HL-60 (cell line): ENCODE measurements at regions not wholly inside any gene's neighbourhood (a gene's known extent, or its start where the extent isn't known, plus 50 kb on each side); places are given as distances from the start of the nearest gene placed in this dataset.

ENCODE experiments used
- DNase-seq, 2 experiments: peaks; one replicate each; pipeline ENCODE4 v3.0.0-alpha.2; 2010 to 2020; ENCODE audit warnings: low read depth in 1 of 2, low spot score in 1 of 2
- H3K27ac ChIP-seq: fragments of 250-450 bp; sonication (Bioruptor Pico); replicated peaks from 2 replicates; pipeline ENCODE4 v1.5.1; 2020; ENCODE audit warnings: mild to moderate bottlenecking, moderate library complexity
- H3K27me3 ChIP-seq: fragments of 250-450 bp; sonication (Bioruptor Pico); 2 replicates; pipeline ENCODE4 v1.5.1; 2021; ENCODE audit warnings: mild to moderate bottlenecking, moderate library complexity; ENCODE audit not compliant: insufficient read depth, poor library complexity, severe bottlenecking
- H3K4me3 ChIP-seq: replicated peaks from 2 replicates; pipeline ENCODE4 v1.5.1; 2011; ENCODE audit warnings: mild to moderate bottlenecking, control low read depth, low read length; ENCODE audit not compliant: insufficient read depth
- CTCF ChIP-seq: IDR thresholded peaks from one replicate; pipeline ENCODE4 v1.5.1; 2011; ENCODE audit warnings: low read length, control low read depth, inconsistent platforms; ENCODE audit not compliant: insufficient read depth
- GABPA ChIP-seq: IDR thresholded peaks from 2 replicates; pipeline ENCODE4 v1.6.1; 2012; ENCODE audit warnings: low read depth
- POLR2AphosphoS5 ChIP-seq: IDR thresholded peaks from 2 replicates; pipeline ENCODE4 v1.6.1; 2012; ENCODE audit warnings: low read depth
- REST ChIP-seq: IDR thresholded peaks from 2 replicates; pipeline ENCODE4 v1.6.1; 2012; ENCODE audit warnings: low read depth; ENCODE audit not compliant: insufficient replicate concordance
- SPI1 ChIP-seq: IDR thresholded peaks from 2 replicates; pipeline ENCODE4 v1.6.1; 2012; ENCODE audit warnings: low read depth, mild to moderate bottlenecking, borderline replicate concordance

GRCh38 chr4:130563185-130563888, 1467.4 kb downstream of the C4orf33 start:
- Histone ChIP-seq H3K4me3 (no peak overlapping the region), H3K27ac (no peak overlapping the region), H3K27me3 (no peaks in the 10 kb centered on the region)
- no peak for TF ChIP-seq SPI1
- no peak for TF ChIP-seq POLR2AphosphoS5
- TF ChIP-seq CTCF = no peak
- no peak for TF ChIP-seq GABPA
- no peak for TF ChIP-seq REST
- no peak for DNase-seq

GRCh38 chr4:130563889-130564418, 1468.0 kb downstream of the C4orf33 start:
- no peak overlapping the region for H3K4me3 ChIP-seq
- no peak for TF ChIP-seq SPI1
- TF ChIP-seq POLR2AphosphoS5 = no peak
- no peak for TF ChIP-seq REST
- no peak for TF ChIP-seq CTCF
- no peak for TF ChIP-seq GABPA
- H3K27ac ChIP-seq = no peak overlapping the region

GRCh38 chr4:130568746-130569145, 1472.8 kb downstream of the C4orf33 start:
- Histone ChIP-seq H3K4me3 (no peak overlapping the region), H3K27ac (no peak overlapping the region), H3K27me3 (no peaks in the 10 kb centered on the region)
- DNase-seq = no peak
- TF ChIP-seq GABPA (no peak), POLR2AphosphoS5 (no peak), CTCF (no peak), REST (no peak), SPI1 (no peak)

More at GRCh38 chr4:130563889-130564418, 1468.0 kb downstream of the C4orf33 start:
- H3K27me3 ChIP-seq = no peaks in the 10 kb centered on the region
- DNase-seq = no peak
